ENCODE measurements at regions not wholly inside any gene's neighbourhood (a gene's known extent, or its start where the extent isn't known, plus 50 kb on each side); places are given as distances from the start of the nearest gene placed in this dataset.

DNA sequence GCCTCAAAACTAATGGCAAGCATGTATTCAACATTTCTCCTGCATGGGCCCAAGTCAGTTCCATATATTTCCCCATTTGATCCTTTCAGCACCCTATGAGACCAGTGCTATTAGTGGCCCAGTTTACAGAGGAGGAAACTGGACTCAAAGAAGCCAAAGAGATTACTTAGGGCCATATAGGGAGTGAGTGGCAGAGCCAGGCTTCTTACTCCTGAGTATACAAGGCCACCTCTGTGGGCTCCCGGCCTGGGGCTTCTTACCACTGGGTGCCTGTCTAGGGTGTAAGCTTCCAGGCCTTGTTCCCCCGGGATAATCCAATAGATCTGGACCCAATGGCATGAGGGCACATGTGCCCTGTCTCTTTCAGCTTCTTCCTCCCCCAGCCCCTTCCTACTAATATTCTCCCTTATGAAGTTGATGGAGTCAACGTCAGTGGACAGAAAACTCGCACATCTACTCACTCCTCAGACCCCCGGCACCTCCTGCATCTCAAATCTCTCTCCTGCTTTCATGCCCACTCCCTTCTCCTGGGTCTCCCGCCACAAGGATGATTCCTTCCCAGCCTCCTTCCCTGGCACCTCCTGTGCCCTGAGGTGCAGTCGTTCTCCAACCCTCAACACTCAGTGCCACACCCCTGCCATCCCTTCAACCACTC lies 222.6 kb downstream of the ANAPC1 start:
- Histone ChIP-seq H3K79me2 (ENCODE audit: control insufficient read depth, insufficient read depth, low read length) (no peaks in the 10 kb centered on the region), H3K9me3 (replicated peaks; ENCODE audit: control insufficient read depth, insufficient read depth, low read length) (no peaks in the 10 kb centered on the region), H2AFZ (ENCODE audit: low read depth, low read length) (no peak overlapping the region), H3K27me3 (ENCODE audit: control insufficient read depth in 2 of 2, insufficient read depth in 2 of 2, low read length in 2 of 2) (peaks cover 0 to 2% of the 10 kb centered on the region in 2 experiments), H3K36me3 (ENCODE audit: control insufficient read depth in 2 of 2, extremely low read depth in 1 of 2, insufficient read depth in 2 of 2, low read length in 2 of 2) (no peaks in the 10 kb centered on the region), H3K4me2 (ENCODE audit: insufficient read depth, low read length) (no peak overlapping the region), H4K20me1 (replicated peaks; ENCODE audit: control insufficient read depth, extremely low read depth, insufficient read depth, low read length) (no peaks in the 10 kb centered on the region), H3K4me1 (ENCODE audit: control insufficient read depth, extremely low read depth, insufficient read depth, low read length) (peaks cover 4% of the 10 kb centered on the region), H3K4me3 (replicated peaks in 1 of 3; ENCODE audit: insufficient read depth in 1 of 3, low read depth in 1 of 3, low read length in 3 of 3) (no peak overlapping the region), H3K27ac (ENCODE audit: insufficient read depth, low read depth, low read length) (no peak overlapping the region), H3K9ac (replicated peaks; ENCODE audit: extremely low read depth, insufficient read depth, low read length) (no peak overlapping the region), H3K9me1 (replicated peaks; ENCODE audit: control insufficient read depth, extremely low read depth, insufficient read depth, low read length) (no peaks in the 10 kb centered on the region)
- DNase-seq (ENCODE audit: low read depth, low spot score) (no peak), FAIRE-seq (no peak)
- no TSS peak for BruUV-seq (replicated peaks)
- CTCF ChIA-PET: interaction anchor here (1.2 kb wide), 1 partner anchor 41 kb away, joined by 4 read pairs; no protein-coding TSS in a partner anchor
- dilution Hi-C loops (cut with MboI; ENCODE audit: extremely low pct_ligation_motif_present, low sequenced_read_pairs): no loop called here
- TF ChIP-seq POLR2A (IDR thresholded peaks at IDR 0.05; ENCODE audit: low read depth, low read length) (no peak), MYC (IDR thresholded peaks at IDR 0.05; ENCODE audit: low read depth, low read length) (no peak), JUN (IDR thresholded peaks at IDR 0.05; ENCODE audit: borderline replicate concordance, insufficient read depth, insufficient read length, low read depth) (no peak), GATA2 (IDR thresholded peaks at IDR 0.05; ENCODE audit: insufficient read depth, insufficient read length, low read depth, low read length) (no peak), POLR2AphosphoS5 (IDR thresholded peaks at IDR 0.05; ENCODE audit: insufficient read depth, low read depth, low read length) (no peak), FOS (IDR thresholded peaks at IDR 0.05; ENCODE audit: borderline replicate concordance, insufficient read depth, low read length) (no peak), EZH2 (IDR thresholded peaks at IDR 0.05; ENCODE audit: borderline replicate concordance, low read depth, low read length, severe bottlenecking) (no peak)
- TF ChIP-seq, protein P1, sequence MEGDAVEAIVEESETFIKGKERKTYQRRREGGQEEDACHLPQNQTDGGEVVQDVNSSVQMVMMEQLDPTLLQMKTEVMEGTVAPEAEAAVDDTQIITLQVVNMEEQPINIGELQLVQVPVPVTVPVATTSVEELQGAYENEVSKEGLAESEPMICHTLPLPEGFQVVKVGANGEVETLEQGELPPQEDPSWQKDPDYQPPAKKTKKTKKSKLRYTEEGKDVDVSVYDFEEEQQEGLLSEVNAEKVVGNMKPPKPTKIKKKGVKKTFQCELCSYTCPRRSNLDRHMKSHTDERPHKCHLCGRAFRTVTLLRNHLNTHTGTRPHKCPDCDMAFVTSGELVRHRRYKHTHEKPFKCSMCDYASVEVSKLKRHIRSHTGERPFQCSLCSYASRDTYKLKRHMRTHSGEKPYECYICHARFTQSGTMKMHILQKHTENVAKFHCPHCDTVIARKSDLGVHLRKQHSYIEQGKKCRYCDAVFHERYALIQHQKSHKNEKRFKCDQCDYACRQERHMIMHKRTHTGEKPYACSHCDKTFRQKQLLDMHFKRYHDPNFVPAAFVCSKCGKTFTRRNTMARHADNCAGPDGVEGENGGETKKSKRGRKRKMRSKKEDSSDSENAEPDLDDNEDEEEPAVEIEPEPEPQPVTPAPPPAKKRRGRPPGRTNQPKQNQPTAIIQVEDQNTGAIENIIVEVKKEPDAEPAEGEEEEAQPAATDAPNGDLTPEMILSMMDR (IDR thresholded peaks at IDR 0.05; ENCODE audit: extremely low read depth in 1 of 2, insufficient read depth in 1 of 2, low read depth in 1 of 2, low read length in 2 of 2): no peak
- TF ChIP-seq, protein P2, sequence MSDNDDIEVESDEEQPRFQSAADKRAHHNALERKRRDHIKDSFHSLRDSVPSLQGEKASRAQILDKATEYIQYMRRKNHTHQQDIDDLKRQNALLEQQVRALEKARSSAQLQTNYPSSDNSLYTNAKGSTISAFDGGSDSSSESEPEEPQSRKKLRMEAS (IDR thresholded peaks at IDR 0.05; ENCODE audit: insufficient read depth, insufficient read length): no peak
- POLR2A ChIA-PET: no interaction called here
- intact Hi-C loops (cut with micrococcal nuclease): no loop called here
